Spleen (tissue), 11 donors: ENCODE measurements at regions not wholly inside any gene's neighbourhood (a gene's known extent, or its start where the extent isn't known, plus 50 kb on each side); places are given as distances from the start of the nearest gene placed in this dataset.

ENCODE experiments used
- DNase-seq: peaks from one replicate; pipeline ENCODE4 v3.0.0-alpha.2; 2020
- H3K27ac ChIP-seq, 8 donors: fragments of 200-600 bp; sonication (generic) in 7 of 8; 1 replicate in 4 of 8; 2 replicates in 4 of 8; pipeline versions ENCODE4 v1.5.0 to v1.8.0; 2016 to 2021; ENCODE audit warnings: inconsistent platforms in 4 of 8, mild to moderate bottlenecking in 4 of 8, moderate library complexity in 1 of 8
- H3K27me3 ChIP-seq, 7 donors: fragments of 200-600 bp; sonication (generic) in 6 of 7; replicated peaks in 1 of 7; 1 replicate in 4 of 7; 2 replicates in 3 of 7; pipeline versions ENCODE4 v1.5.0 to v1.8.0; 2016 to 2021; ENCODE audit warnings: inconsistent platforms in 3 of 7, mild to moderate bottlenecking in 1 of 7
- H3K36me3 ChIP-seq, 6 donors: fragments of 200-600 bp; sonication (generic) in 5 of 6; 1 replicate in 4 of 6; 2 replicates in 2 of 6; pipeline versions ENCODE4 v1.5.0 to v1.8.0; 2016 to 2021; ENCODE audit warnings: inconsistent platforms in 2 of 6
- H3K4me1 ChIP-seq, 6 donors: fragments of 200-600 bp; sonication (generic) in 5 of 6; 1 replicate in 3 of 6; 2 replicates in 3 of 6; pipeline versions ENCODE4 v1.5.0 to v1.8.0; 2016 to 2021; ENCODE audit warnings: inconsistent platforms in 3 of 6
- H3K4me3 ChIP-seq, 8 donors: fragments of 200-600 bp; sonication (generic) in 7 of 8; 1 replicate in 4 of 8; 2 replicates in 4 of 8; pipeline versions ENCODE4 v1.5.0 to v1.8.0; 2016 to 2021; ENCODE audit warnings: inconsistent platforms in 4 of 8, mild to moderate bottlenecking in 4 of 8, moderate library complexity in 2 of 8
- H3K9me3 ChIP-seq, 8 donors: fragments of 200-600 bp; sonication (generic) in 7 of 8; 1 replicate in 4 of 8; 2 replicates in 4 of 8; pipeline versions ENCODE4 v1.5.0 to v1.8.0; 2016 to 2021; ENCODE audit warnings: inconsistent platforms in 4 of 8
- POLR2A ChIP-seq, 3 donors: fragments of 450-650 bp; IDR thresholded peaks; one replicate each; pipeline ENCODE4 v1.5.1; 2017; ENCODE audit warnings: antibody characterized with exemption in 3 of 3, mild to moderate bottlenecking in 1 of 3
- POLR2AphosphoS5 ChIP-seq, 3 donors: sonication (generic); formaldehyde crosslinking; IDR thresholded peaks; one replicate each; pipeline ENCODE4 v1.5.1; 2017; ENCODE audit warnings: antibody characterized with exemption in 3 of 3
- WGBS, 5 donors: extraction: QIAGEN DNeasy Blood & Tissue Kit in 3 of 5; methylation state at CpG; one replicate each; pipeline versions ENCODE4 v1.1.5 to v1.1.7; 2013 to 2018; 5-methylcytosine and 5-hydroxymethylcytosine counted together
- intact Hi-C: fragments of 100-400 bp; cut with DNase I; formaldehyde crosslinking; loops from one replicate; pipeline ENCODE4 v1.15.0; 2023; ENCODE audit warnings: low total_unique reads
- TF ChIP-seq, protein P1 (sequence below), 11 experiments: fragments of 200-600 bp in 7 of 11; fragments of 450-650 bp in 4 of 11; sonication (generic) in 4 of 11; IDR thresholded peaks in 8 of 11; conservative IDR thresholded peaks in 3 of 11; 1 replicate in 7 of 11; 2 replicates in 4 of 11; pipeline versions ENCODE4 v1.4.0 to v1.8.0; 2016 to 2021; ENCODE audit warnings: antibody characterized with exemption in 11 of 11, inconsistent platforms in 4 of 11, mild to moderate bottlenecking in 1 of 11
- donor health status: healthy with polysubstance abuse.
- donor health status: DM: no; HTN: no; CAD: no; lungs with moderate emphysema.
- donor health status: DM: no; HTN: no; CAD: no.
- donor health status: Bipolar disorder and iron deficiency.
- donor health status: healthy.
- donor health status: DM: no; HTN: no; CAD: no.
- donor health status: DM: yes; HTN: yes; CAD: no.

DNA sequence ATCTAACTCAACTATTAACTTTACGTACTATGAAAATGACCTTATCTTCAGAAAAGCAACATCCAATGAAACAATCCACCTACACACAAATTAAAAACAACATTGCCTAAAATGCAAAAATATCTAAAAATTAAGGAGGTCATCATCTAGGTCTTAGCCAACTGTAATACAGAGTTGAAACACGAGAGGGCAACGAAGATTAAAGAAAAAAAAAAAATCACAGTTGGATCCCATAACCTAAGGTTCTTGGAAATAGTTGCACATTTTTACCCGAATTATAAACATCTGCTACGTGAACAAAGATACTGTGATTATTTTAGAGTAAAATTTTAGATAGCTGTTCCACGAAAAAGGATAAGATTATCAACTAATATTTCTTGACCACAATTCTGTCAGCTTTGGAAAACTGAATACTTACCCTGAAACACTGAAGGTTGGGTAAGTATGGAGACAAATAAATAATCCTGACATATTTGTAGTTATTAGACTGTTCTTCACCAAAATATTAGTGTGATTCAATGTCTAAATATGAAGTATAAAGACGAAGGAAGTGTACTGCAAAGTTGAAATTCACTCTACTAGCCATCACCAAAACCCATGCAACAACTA, 88.0 kb upstream of the AK4 start:
- peak overlapping the region in 2 of 8 donors; percentile 12 to 20 for H3K27ac ChIP-seq
- H3K4me3 ChIP-seq: no peak overlapping the region
- peaks cover 0 to 37% (median 21%) of the 10 kb centered on the region in 6 donors for H3K36me3 ChIP-seq
- peaks cover 30 to 100% (median 70%) of the 10 kb centered on the region in 6 donors for H3K4me1 ChIP-seq
- 26 to 40% (median 30%) methylated on average over 7 of the region's 7 CpGs for WGBS, 5 donors
- H3K27me3 ChIP-seq: no peaks in the 10 kb centered on the region
- H3K9me3 ChIP-seq: no peaks in the 10 kb centered on the region
- DNase-seq: no peak
- intact Hi-C loops: loop anchor here (5.0 to 10.0 kb wide), 2 partner anchors 147 to 625 kb away; no protein-coding TSS in a partner anchor
- no peak for TF ChIP-seq POLR2A (IDR thresholded peaks at IDR 0.05)
- TF ChIP-seq, protein P1, sequence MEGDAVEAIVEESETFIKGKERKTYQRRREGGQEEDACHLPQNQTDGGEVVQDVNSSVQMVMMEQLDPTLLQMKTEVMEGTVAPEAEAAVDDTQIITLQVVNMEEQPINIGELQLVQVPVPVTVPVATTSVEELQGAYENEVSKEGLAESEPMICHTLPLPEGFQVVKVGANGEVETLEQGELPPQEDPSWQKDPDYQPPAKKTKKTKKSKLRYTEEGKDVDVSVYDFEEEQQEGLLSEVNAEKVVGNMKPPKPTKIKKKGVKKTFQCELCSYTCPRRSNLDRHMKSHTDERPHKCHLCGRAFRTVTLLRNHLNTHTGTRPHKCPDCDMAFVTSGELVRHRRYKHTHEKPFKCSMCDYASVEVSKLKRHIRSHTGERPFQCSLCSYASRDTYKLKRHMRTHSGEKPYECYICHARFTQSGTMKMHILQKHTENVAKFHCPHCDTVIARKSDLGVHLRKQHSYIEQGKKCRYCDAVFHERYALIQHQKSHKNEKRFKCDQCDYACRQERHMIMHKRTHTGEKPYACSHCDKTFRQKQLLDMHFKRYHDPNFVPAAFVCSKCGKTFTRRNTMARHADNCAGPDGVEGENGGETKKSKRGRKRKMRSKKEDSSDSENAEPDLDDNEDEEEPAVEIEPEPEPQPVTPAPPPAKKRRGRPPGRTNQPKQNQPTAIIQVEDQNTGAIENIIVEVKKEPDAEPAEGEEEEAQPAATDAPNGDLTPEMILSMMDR (IDR thresholded peaks at IDR 0.05 in 8 of 11, conservative IDR thresholded peaks at IDR 0.05 in 3 of 11): peak; percentile 50 to 87 (median 72)
- TF ChIP-seq POLR2AphosphoS5 (IDR thresholded peaks at IDR 0.05): no peak

DNA sequence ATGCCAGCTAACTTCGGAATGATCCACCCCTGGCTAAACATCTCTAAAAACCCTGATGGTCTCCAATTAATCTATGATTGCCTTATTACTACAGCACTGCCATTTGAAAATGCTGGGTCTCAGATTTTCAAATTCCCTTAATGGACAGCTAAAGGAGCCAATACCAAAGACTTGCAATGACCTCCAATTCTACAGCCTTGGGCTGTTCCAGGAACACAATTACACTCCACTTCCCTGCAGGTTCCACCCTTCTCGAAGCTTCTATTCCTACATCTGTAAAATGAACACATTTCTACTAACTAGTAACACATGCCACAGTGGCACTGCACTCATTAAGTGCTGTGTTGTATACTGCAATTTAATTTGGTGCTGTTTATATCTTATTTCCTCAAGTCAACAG, 85.7 kb upstream of the AK4 start:
- 71 to 81% (median 80%) methylated on average over 2 of the region's 2 CpGs for WGBS, 5 donors
- Histone ChIP-seq H3K36me3 (peaks cover 0 to 14% (median 10%) of the 10 kb centered on the region in 6 donors), H3K4me1 (peaks cover 38 to 91% (median 63%) of the 10 kb centered on the region in 6 donors), H3K27me3 (no peaks in the 10 kb centered on the region), H3K9me3 (no peaks in the 10 kb centered on the region), H3K27ac (peak overlapping the region; percentile 10 to 61 (median 50)), H3K4me3 (no peak overlapping the region)
- intact Hi-C loops: loop anchor here (5.0 kb wide), 1 partner anchor 145 kb away; no protein-coding TSS in a partner anchor
- no peak for DNase-seq
- TF ChIP-seq POLR2AphosphoS5 (IDR thresholded peaks at IDR 0.05) (no peak), POLR2A (IDR thresholded peaks at IDR 0.05) (no peak)
- TF ChIP-seq, protein P1 (IDR thresholded peaks at IDR 0.05 in 8 of 11, conservative IDR thresholded peaks at IDR 0.05 in 3 of 11): no peak

GRCh38 chr1:65063025-65063424, 85.0 kb upstream of the AK4 start:
- intact Hi-C loops: loop anchor here (5.0 kb wide), 1 partner anchor 144 kb away; no protein-coding TSS in a partner anchor
- TF ChIP-seq POLR2A (IDR thresholded peaks at IDR 0.05): no peak
- TF ChIP-seq, protein P1 (IDR thresholded peaks at IDR 0.05 in 8 of 11, conservative IDR thresholded peaks at IDR 0.05 in 3 of 11): peak in 3 of 11 experiments; percentile 11 to 32 (median 19)
- peaks cover 38 to 84% (median 63%) of the 10 kb centered on the region in 6 donors for H3K4me1 ChIP-seq
- no peak for DNase-seq
- no peaks in the 10 kb centered on the region for H3K27me3 ChIP-seq
- H3K27ac ChIP-seq: peak overlapping the region; percentile 10 to 61 (median 50)
- no peaks in the 10 kb centered on the region for H3K9me3 ChIP-seq
- no peak overlapping the region for H3K4me3 ChIP-seq
- peaks cover 0 to 7% (median 6%) of the 10 kb centered on the region in 6 donors for H3K36me3 ChIP-seq
- 68 to 85% (median 72%) methylated on average over 6 of the region's 6 CpGs for WGBS, 5 donors

DNA sequence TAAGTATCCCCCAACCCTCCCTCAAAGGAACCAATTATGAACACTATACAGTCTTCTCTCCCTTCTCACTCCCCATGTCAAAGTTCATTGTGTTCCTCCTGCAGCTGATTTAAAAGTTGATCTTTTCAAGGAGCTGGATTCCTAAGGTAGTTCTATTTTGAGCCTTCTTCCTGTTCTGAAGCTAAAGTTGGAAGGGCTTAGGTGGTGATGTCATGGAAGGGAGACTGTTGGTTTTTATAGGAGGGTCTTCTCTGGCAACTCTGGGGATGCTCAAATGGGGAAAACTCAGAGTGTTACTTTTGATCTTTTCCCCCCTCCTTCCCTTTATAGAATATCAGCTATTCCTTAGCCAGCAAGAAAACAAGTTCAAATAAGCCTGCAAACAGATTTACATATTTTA, 83.0 kb upstream of the AK4 start:
- H3K4me3 ChIP-seq: peak overlapping the region in 6 of 8 donors; percentile 66 to 90 (median 76)
- no peak for DNase-seq
- H3K36me3 ChIP-seq: no peaks in the 10 kb centered on the region
- intact Hi-C loops: loop anchor here (5.0 kb wide), 1 partner anchor 142 kb away; no protein-coding TSS in a partner anchor
- no peaks in the 10 kb centered on the region for H3K27me3 ChIP-seq
- TF ChIP-seq, protein P1 (IDR thresholded peaks at IDR 0.05 in 8 of 11, conservative IDR thresholded peaks at IDR 0.05 in 3 of 11): no peak
- TF ChIP-seq POLR2AphosphoS5 (IDR thresholded peaks at IDR 0.05): no peak
- TF ChIP-seq POLR2A (IDR thresholded peaks at IDR 0.05): no peak
- H3K9me3 ChIP-seq: no peaks in the 10 kb centered on the region
- peaks cover 30 to 78% (median 66%) of the 10 kb centered on the region in 6 donors for H3K4me1 ChIP-seq
- H3K27ac ChIP-seq: peak overlapping the region; percentile 8 to 100 (median 100)
